Fibroblast of skin of left quadriceps (primary cell): ENCODE measurements at regions not wholly inside any gene's neighbourhood (a gene's known extent, or its start where the extent isn't known, plus 50 kb on each side); places are given as distances from the start of the nearest gene placed in this dataset.

Source experiments
- DNase-seq, 2 experiments: peaks; one replicate each; pipeline ENCODE4 v3.0.0-alpha.2; 2013; ENCODE audit warnings: low read depth in 2 of 2

- DNase-seq: no peak
Observed at GRCh38 chr11:62073061-62073460, 50.8 kb upstream of the INCENP start.

DNA sequence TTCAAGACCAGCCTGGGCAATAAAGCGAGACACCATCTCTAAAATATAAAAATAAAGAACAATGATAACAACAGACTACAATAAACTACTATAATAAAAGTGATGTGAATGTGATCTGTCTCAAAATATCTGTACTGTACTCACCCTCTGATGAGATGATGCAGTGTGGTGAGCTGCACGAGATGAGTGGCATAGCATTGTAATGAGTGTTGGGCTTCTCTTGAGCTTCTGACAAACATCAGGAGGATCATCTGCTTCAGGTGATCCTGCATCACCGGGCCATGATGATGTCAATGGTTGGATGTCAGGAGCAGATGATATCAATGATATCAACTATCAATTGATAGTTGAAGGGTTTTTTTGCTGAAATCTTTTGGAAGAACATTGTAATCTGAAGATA is 52.4 kb upstream of the INCENP start:
- DNase-seq: no peak

DNA sequence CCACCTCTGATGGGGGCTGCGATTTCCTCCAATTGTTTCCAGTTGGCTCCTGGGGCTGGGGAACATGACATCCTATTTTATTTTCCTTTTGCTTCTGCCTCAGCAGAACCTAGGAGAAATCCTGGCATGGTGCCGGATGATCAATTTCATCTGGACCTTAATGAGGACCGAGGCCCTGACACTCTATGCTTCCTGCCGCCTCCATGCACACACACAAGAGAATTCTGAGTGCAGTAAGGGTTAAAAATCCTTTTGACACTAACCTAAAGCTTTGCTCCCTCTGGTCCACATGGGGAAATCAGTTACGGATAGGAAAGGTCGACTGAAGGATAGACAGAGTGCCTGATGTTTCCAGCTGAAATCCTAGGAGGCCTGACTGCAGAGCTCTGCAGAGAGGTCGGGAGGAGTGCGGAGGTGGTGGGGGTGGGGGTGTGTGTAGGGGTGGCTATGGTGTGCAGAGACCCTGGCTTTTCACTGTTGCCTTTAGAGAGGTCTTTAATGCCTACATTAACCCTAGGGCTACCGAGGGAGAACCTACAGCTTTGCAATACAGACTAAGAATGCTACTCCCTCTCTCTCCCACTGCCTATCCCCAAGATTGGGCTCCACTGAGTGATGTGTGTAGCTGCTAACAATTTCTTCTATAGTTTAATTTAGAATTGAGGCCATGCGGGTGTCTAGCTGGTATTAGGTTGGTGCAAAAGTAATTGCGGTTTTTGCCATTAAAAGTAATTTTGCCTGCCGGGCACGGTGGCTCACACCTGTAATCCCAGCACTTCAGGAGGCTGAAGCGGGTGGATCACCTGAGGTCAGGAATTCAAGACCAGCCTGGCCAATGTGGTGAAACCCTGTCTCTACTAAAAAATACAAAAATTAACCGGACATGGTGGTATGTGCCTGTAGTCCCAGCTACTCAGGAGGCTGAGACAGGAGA is 53.6 kb upstream of the INCENP start:
- DNase-seq: no peak

GRCh38 chr11:62069374-62069773 is 54.4 kb upstream of the INCENP start:
- no peak for DNase-seq

GRCh38 chr11:62068730-62069129 is 55.1 kb upstream of the INCENP start:
- DNase-seq: no peak

DNA sequence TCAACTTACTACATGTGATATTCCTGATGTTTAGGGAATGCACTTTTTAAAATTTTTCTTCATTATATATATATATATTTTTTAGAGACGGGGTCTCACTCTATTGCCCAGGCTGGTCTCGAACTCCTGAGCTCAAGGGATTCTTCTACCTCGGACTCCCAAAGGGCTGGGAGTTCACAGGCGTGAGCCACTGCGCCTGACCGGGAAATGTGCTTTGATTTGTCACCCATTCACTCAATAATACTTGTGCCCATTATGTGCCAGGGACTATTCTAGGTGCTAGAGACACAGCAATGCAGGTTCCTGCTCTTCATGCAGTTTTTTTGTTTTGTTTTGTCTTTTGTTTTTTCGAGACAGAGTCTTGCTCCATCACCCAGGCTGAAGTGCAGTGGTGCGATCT is 56.1 kb upstream of the INCENP start:
- DNase-seq: no peak

DNA sequence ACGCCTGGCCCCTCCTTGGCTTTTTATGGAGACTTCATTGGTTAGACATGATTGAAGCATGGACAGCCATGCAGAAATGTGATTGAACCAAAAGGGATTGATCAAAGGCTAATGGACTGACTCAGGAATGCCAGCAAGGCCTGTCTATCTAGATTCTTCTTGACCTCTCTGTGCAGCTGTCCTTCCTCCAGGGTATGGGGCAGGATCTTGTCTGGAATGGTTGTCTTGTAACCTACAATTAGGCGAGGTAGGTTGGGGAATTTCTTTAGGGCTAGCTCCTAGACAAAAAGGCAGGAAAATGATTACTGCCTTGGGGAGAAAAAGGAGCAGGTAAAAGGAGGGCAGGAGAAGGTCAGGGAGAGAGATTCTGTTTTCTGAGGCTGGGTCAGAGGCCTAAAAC is 59.6 kb upstream of the INCENP start:
- DNase-seq: no peak

- DNase-seq: no peak
Observed at GRCh38 chr11:62062223-62062861, 61.5 kb upstream of the INCENP start.

DNA sequence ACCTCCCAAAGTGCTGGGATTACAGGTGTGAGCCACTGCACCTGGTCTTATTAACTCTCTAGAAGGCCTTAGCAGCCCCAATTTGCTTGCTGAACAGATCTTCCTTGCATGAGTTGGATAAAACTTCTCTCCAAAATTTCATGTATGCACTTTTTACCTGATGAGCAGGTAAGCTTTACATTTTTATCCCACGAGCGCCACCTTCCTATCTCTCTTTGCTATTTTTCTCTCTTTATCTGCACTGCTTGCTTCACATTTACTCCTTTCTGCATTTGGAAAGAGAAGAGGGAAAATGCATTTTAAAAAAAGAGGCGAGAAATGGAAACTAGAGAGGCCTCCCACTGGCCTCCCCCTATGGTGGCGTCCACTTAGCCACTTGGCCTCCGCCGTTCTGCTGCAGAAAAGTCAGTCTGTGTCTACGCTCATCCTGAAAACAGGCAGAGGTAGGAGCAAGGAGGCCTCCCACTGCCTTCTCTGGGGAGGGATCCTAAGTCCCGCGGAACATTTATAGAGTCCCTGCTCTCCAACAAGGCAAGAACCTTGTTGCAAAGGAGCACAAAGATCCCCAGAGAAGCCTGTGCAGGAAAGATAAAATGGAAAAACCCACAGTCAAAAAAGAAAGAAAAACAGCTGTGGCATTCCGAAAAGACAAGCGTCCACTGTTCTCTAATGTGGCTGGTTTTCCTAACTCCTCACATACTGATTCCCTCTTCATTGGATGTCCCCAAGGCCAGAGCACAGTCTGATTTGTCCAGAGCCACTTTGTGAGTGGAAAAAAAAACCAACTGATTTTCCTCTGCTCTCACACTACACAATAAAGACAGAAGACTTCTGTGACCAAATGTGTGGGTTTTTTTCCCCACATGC is 62.2 kb upstream of the INCENP start:
- no peak for DNase-seq

- DNase-seq: no peak
Observed at GRCh38 chr11:62057069-62057468, 66.7 kb upstream of the INCENP start.

GRCh38 chr11:62055970-62056369 is 67.8 kb upstream of the INCENP start:
- no peak for DNase-seq

- DNase-seq: peak; percentile 21 to 23
Observed at GRCh38 chr11:62054484-62055121, 69.2 kb upstream of the INCENP start.

- DNase-seq: no peak
Observed at GRCh38 chr11:62054081-62054480, 69.7 kb upstream of the INCENP start.

- no peak for DNase-seq
Observed at GRCh38 chr11:62050716-62051115, 73.1 kb upstream of the INCENP start.

DNA sequence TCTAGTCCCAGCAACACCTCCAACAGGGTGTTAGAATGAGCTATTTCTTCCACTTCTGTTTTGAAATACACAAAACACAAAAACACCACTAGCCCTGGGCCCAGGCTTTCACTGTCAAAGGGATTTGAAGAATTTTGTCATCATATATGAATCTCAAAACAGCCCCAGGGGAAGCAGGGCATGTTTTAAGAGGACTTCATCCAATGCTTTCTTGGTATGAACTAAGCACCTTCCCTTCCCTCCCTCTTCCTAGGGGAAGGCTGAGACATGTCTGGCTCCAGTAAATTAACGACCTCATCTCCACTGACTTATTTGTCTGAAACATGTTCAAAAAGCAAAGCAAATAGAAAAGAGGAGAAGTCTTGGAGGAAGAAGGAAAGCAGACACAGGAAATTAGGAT is 75.7 kb upstream of the INCENP start:
- DNase-seq: no peak

DNA sequence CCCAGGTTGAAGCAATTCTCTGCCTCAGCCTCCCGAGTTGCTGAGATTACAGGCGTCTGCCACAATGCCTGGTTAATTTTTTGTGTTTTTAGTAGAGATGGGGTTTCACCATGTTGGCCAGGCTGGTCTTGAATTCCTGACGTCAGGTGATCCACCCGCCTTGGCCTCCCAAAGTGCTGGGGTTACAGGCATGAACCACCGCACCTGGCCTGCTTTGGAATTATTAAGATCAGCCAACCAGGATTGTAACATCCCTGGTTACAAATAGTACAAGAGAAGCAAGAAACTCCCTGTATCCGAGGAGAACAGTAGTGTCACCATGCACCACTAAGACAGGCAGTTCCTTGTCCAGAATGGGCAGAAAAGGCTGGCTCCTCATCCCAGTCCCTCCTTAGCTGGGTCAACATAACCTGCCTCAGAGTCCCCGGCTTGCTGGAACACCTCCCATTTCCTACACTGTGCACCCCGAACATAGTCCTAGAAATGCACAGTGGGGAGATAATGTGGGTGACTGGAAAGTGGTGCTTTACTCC is 77.2 kb upstream of the INCENP start:
- no peak for DNase-seq

DNA sequence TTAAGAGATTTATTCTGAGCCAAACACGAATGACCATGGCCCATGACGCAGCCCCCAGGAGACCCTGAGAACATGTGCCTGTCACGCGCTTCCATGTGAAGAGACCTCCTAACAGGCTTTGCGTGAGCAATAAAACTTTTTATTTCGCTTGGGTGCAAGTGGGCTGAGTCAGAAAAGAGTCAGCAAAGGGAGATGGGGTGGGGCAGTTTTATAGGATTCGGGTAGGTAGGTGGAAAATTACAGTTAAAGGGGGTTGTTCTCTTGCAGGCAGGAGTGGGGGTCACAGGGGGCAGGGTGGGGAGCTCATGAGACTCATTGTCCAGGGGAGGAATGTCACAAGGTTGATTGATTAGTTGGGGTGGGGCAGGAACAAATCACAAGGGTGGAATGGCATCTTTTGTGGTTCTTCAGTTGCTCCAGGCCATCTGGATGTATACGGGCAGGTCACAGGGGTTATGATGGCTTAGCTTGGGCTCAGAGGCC is 77.2 kb upstream of the FTH1 start:
- no peak for DNase-seq

DNA sequence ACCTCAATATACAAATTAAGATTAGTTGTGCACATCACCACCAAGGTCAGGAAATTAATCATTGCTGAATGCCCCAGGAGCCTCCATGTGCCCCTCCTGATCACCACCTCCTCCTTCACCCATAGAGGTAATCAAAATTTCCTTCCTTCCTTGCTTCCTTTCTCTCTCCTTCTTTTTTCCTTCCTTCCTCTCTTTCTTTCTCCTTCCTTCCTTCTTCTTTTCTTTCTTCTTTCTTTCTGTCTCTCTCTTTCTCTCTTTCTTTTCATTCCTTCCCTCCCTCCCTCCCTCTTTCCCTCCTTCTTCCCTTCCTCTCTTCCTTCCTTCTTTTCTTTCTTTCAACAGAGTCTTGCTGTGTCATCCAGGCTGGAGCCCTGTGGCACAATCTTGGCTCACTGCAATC is 67.9 kb upstream of the FTH1 start:
- DNase-seq: no peak

GRCh38 chr11:62034036-62034338 is 66.6 kb upstream of the FTH1 start:
- DNase-seq: no peak

DNA sequence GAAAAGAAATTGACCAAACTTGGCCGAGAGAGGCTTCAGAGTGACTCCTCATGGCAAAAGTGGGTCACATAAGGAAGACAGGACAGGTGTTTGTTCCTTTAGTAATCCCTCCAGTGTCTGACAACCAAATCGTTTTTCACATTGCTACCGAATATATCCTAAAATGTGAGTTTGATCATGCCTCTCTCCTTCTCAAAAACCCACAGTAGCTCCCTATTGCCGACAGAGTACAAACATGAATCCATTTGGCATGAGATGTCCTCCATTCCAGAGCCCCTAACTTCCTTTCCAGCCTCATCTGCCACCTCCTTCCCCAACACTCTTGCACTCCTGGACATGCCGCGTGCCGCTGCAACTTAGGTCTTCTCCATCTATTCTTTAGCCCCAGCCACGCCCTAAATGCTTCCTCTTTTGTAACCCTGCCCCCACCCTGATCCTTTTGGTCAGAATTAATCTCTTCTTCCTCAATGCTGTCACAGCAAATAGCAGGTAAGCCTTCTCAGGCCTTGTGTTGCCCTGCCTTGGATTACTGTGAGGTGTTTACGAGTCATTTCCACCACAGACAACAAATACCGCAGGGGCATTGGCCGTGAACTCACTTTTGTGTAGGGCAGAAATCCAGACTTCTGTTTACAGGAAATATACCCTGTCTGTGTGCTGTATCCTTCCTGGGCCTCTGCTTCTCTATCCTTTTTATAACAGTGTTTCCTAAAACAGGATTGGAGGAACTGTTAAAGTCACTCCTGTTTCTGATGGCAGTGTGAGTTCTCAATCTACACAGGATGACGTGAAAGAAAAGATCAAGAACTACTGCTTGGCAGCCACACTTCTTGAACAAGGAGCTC is 66.0 kb upstream of the FTH1 start:
- DNase-seq: no peak
